Ishikawa (cell line): ENCODE measurements at regions not wholly inside any gene's neighbourhood (a gene's known extent, or its start where the extent isn't known, plus 50 kb on each side); places are given as distances from the start of the nearest gene placed in this dataset.

Source experiments
- CEBPB ChIP-seq: IDR thresholded peaks from 2 replicates; pipeline ENCODE4 v1.6.1; 2012
- CREB1 ChIP-seq: IDR thresholded peaks from 2 replicates; pipeline ENCODE4 v1.6.1; 2012; ENCODE audit warnings: low read depth
- EGR1 ChIP-seq: IDR thresholded peaks from 2 replicates; pipeline ENCODE4 v1.6.1; 2012
- EP300 ChIP-seq: IDR thresholded peaks from 2 replicates; pipeline ENCODE4 v1.6.1; 2012; ENCODE audit warnings: borderline replicate concordance
- FOXM1 ChIP-seq: IDR thresholded peaks from 2 replicates; pipeline ENCODE4 v1.6.1; 2012; ENCODE audit warnings: low read depth, borderline replicate concordance
- NFIC ChIP-seq: IDR thresholded peaks from 2 replicates; pipeline ENCODE4 v1.6.1; 2012
- RAD21 ChIP-seq: IDR thresholded peaks from 2 replicates; pipeline ENCODE4 v1.6.1; 2012; ENCODE audit warnings: low read depth
- REST ChIP-seq: IDR thresholded peaks from 2 replicates; pipeline ENCODE4 v1.6.1; 2012; ENCODE audit warnings: low read depth, mild to moderate bottlenecking
- TAF1 ChIP-seq: IDR thresholded peaks from 2 replicates; pipeline ENCODE4 v1.6.1; 2012; ENCODE audit warnings: low read depth, mild to moderate bottlenecking
- TCF12 ChIP-seq: IDR thresholded peaks from 2 replicates; pipeline ENCODE4 v1.6.1; 2012; ENCODE audit warnings: low read depth
- TEAD4 ChIP-seq: IDR thresholded peaks from 2 replicates; pipeline ENCODE4 v1.6.1; 2012
- YY1 ChIP-seq: IDR thresholded peaks from 2 replicates; pipeline ENCODE4 v1.6.1; 2012; ENCODE audit warnings: low read depth
- ZBTB7A ChIP-seq: IDR thresholded peaks from 2 replicates; pipeline ENCODE4 v1.6.1; 2012; ENCODE audit warnings: low read depth
- TF ChIP-seq, protein P1 (sequence below): IDR thresholded peaks from 2 replicates; pipeline ENCODE4 v1.6.1; 2012
- TF ChIP-seq, protein P2 (sequence below): IDR thresholded peaks from 2 replicates; pipeline ENCODE4 v1.6.1; 2012

- TF ChIP-seq CREB1 (no peak), REST (no peak), TAF1 (no peak), TEAD4 (no peak), ZBTB7A (no peak), EP300 (no peak), NFIC (no peak), FOXM1 (no peak), TCF12 (no peak), YY1 (no peak)
- TF ChIP-seq, protein P1, sequence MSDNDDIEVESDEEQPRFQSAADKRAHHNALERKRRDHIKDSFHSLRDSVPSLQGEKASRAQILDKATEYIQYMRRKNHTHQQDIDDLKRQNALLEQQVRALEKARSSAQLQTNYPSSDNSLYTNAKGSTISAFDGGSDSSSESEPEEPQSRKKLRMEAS, result no peak
- TF ChIP-seq, protein P2, sequence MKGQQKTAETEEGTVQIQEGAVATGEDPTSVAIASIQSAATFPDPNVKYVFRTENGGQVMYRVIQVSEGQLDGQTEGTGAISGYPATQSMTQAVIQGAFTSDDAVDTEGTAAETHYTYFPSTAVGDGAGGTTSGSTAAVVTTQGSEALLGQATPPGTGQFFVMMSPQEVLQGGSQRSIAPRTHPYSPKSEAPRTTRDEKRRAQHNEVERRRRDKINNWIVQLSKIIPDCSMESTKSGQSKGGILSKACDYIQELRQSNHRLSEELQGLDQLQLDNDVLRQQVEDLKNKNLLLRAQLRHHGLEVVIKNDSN, result no peak
These were observed 120.1 kb upstream of the THBS1 start for GRCh38 chr15:39460748-39461147.

DNA sequence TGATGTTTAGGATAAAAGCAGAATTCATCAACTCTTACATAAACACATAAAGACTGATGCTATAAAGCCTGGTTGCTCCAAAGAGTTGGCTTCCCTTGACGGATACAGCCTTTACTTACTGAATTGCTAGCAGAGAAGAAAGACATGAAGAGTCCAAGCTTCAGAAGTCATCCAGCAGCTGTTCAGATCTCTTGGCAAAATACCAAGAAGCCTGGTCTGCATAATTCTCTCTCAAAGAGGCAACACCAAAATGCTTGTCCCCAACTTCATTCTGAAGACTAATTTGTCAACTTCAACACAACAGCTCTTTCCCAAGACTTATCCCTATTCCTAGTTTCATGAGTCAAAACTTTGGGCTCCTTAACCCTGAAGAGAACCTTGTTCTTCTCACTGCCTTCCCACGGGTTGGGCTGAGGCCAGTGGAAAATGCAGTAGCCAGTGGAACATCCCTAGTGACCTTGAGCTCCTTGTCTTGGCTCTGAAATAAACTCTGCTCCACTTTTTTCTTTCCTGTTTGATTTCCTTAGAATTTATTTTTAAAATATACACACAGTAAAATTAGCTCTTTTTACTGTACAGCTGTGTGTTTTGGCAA, 119.2 kb upstream of the THBS1 start:
- TF ChIP-seq TAF1 (no peak), NFIC (no peak), CEBPB (no peak), CREB1 (no peak), EP300 (no peak), RAD21 (no peak), TEAD4 (no peak), YY1 (no peak), ZBTB7A (no peak), TCF12 (no peak), EGR1 (no peak)
- TF ChIP-seq, protein P2, result no peak
- TF ChIP-seq, protein P1, result no peak

DNA sequence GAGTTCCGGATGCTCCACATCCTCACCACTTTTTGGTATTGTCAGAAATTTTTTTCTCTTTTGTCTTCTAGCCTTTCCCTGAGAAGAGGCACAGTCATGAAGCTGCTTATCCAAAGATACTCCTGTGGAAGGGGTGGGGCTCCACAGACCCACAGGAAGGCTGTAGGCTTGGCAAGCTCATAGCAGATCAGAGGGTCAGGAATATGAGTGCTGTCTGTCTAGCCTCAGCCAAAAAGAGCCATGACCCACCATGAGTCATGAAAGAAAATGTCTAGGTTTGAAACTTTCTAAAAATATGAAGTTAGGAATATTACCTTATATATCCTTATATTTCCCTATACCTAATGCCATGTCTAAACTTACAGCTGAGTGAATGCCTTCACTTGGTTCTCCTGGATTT, 118.2 kb upstream of the THBS1 start:
- no peak for TF ChIP-seq FOXM1
- TF ChIP-seq TEAD4, result no peak
- TF ChIP-seq ZBTB7A, result no peak
- no peak for TF ChIP-seq YY1

GRCh38 chr15:39465843-39466749, 114.8 kb upstream of the THBS1 start:
- no peak for TF ChIP-seq RAD21
- no peak for TF ChIP-seq CREB1
- TF ChIP-seq CEBPB, result no peak
- no peak for TF ChIP-seq FOXM1
- no peak for TF ChIP-seq EGR1
- no peak for TF ChIP-seq EP300
- no peak for TF ChIP-seq NFIC
- TF ChIP-seq TEAD4, result no peak
- TF ChIP-seq ZBTB7A, result no peak
- no peak for TF ChIP-seq TAF1
- TF ChIP-seq REST, result no peak
- TF ChIP-seq, protein P2, result no peak
- TF ChIP-seq TCF12, result no peak
- no peak for TF ChIP-seq YY1
- TF ChIP-seq, protein P1, result no peak

GRCh38 chr15:39466750-39467105, 114.2 kb upstream of the THBS1 start:
- no peak for TF ChIP-seq EGR1
- TF ChIP-seq YY1, result no peak
- no peak for TF ChIP-seq ZBTB7A
- TF ChIP-seq FOXM1, result no peak
- TF ChIP-seq, protein P1, result no peak
- TF ChIP-seq REST, result no peak
- no peak for TF ChIP-seq CEBPB
